ENCODE measurements at regions not wholly inside any gene's neighbourhood (a gene's known extent, or its start where the extent isn't known, plus 50 kb on each side); places are given as distances from the start of the nearest gene placed in this dataset.
"Not testable (repeated sequence)": the region's sequence is repeated elsewhere in the genome, so short reads cannot be mapped to it uniquely, and the experiment has no call there.

DNA sequence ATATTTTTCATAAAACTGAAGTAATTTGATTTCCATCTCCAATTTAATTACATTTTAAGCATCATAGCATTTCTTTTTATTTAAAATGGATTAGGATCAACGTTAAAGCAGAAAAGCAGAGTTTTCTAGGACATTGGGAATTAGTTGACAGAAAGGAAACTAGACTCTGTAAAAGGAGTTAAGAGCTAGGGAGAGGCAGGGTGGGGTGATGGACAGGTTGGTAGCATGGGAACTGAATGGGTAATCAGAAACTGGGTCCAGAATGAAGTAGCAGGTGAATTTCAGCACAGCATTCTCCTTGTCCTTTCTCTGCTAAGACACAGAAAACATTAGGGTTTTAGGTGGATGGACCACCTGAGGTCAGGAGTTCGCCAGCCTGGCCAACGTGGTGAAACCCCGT is 97.6 kb downstream of the ANAPC4 start:
- DNase-seq = no peak

DNA sequence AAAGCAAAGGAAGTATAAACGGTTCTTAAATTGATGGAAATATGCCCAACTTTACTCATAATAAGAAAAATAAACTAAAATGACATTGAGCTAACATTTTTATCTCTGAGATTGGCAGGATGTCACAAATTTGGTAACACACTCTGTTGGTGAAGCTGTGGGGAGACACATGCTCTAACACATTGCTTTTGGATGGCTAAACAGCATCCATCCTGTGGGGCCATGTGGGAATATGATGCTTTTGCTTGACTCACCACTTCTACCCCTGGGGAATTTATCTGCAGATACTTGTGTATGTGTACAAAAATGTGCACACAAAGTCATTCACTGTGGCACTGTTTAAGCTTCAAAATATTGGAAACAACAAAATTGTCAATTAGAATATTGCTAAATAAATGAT is 100.2 kb downstream of the ANAPC4 start:
- no peak for DNase-seq

GRCh38 chr4:25481648-25482047 is 104.6 kb downstream of the ANAPC4 start:
- DNase-seq = no peak

GRCh38 chr4:25484243-25484721 is 107.2 kb downstream of the ANAPC4 start:
- peak; percentile 56 to 74 for DNase-seq

GRCh38 chr4:25485104-25485503 is 108.0 kb downstream of the ANAPC4 start:
- DNase-seq = no peak

DNA sequence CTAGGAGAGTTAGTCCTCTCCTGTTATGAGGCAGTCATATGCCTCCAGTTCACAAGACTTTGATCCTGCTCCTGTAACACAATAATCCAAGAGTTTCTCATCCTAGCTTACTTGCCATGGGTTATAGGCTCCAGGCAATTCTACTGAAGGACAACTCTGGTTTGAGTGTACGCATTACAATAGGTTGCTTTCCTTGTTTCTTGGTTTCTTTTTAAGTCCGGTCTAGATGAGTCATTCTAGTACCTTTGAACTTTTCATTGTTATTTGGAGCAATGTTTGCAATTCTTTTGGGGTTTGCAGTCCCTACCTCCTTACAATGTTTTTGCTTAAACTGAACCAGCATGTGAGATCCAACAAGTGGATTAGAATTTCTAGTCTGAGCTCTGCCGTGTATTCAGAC is 109.1 kb downstream of the ANAPC4 start:
- DNase-seq = no peak

DNA sequence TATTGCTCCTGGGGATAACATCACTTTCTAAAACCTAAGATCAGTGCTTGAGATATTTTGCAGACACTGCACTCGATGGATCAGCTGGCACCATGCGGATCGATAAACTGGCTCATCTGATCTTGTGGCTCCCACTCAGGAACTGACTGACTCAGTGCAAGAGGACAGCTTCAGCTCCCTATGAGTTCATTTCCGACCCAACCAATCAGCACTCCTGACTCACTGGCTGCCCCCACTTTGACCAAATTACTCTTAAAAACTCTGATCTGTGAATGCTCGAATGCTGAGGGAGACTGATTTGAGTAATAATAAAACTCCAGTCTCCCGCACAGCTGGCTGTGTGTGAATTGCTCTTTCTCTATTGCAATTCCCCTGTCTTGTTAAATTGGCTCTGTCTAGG is 110.1 kb downstream of the ANAPC4 start:
- DNase-seq = no peak

DNA sequence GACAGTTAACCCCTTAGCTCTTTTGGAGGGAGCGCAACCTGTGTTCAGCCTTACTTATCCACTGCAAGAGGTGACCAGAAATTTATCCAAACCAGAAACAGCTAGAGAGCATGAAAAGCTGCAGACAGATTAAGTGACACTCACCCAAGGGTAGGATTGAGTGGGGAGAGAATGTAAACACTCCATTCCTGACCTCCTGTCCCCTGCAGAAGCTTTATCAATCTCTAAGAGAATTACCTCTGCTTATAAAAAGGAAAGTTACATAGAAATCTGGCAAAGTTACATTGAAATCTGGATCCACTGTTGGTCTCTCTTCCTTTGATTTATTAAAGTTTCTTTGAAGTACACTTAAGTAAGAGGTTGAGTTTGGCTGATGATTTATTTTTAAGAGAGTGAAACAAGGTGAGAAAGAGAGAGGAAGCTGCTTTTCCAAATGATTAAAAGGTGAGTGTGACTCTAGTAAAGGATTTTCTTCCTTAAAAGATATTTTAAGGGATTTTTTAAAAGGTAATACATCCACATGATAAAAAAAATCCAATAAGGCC is 112.3 kb downstream of the ANAPC4 start:
- peak; percentile 19 to 23 for DNase-seq

DNA sequence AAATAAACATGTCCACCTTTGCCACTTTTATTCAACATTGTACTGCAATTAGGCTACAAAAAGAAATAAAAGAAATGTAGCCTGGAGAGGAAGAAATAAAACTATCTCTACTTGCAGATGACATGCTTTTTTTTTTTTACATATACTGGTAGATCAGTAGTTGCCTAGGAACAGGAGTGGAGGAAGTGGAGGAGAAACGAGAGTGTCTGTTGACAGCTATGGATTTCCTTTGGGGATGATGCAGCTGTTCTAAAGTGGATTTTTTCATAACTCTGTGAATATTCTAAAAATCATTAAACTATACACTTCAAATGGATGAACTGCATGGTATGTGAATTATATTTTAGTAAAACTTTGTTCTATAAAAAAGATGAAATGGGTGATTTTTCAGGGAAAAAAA is 116.4 kb downstream of the ANAPC4 start:
- no peak for DNase-seq

DNA sequence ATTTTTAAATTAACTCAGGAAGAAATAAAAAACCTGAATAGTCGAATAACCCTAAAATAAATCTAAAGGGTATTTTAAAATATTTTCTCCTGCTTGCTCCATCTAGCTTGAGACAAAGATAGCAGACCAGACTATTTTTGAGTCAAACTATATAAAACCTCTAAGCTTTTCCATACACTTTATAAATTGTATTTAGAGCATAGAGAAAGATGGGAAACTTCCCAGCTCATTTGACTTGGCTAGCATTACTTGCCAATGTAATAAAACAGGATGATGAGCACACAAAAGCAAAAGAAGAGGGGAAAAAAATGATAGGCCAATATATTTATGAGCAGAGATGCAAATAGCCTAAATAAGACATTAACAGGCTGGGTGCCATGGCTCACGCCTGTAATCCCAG is 117.1 kb downstream of the ANAPC4 start:
- no peak for DNase-seq

DNA sequence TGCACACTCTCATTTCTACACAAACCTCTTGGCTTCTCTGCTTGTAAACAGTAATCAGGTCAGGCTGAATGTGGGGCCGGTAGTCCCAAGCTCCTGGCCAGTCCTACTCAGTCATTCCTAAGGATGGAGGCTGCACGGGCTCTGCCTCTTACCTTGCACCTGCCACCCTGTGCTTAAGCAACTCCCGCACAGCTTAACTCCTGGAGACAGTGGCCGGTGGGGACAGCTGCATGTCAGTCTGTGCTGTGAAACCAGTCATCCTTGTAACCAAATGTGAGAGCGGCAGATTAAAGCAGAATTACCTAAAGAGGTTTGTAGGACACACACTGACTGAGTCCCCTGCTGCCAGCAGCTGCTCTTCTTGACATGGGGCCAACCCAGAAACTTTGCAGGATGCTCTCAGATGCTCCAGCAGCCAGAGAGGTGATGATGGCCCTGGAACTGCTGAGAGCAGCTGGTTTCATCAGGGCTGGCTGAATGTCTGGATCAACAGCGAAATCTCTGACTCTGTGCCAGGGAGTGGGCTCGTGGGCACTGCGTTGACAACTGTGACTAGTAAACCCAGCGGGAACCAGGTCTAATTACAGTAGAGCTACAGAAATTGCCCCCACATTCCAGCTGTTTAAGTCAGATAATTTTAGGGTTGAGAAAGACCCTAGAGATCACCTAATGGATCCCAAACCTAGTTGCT is 123.7 kb downstream of the ANAPC4 start:
- peak; percentile 82 to 91 for DNase-seq

DNA sequence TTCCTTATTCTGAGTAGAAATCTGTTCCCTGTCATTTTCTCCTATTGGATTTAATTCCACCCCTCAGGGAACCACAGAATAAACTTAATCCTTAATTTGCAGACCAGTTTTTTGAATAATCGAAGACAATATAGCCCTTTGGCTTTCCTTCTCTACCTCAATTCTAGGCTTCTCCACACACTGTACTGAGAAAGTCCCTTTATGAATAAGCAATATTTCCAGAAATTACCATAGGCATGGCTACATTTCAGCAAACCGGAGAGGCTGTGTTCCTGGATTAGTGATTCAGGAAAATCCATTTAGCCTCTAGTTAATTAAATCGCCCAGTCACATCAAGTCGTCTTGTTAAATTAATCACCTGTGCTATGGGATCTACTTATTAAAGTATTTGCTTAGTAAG is 125.1 kb downstream of the ANAPC4 start:
- no peak for DNase-seq

DNA sequence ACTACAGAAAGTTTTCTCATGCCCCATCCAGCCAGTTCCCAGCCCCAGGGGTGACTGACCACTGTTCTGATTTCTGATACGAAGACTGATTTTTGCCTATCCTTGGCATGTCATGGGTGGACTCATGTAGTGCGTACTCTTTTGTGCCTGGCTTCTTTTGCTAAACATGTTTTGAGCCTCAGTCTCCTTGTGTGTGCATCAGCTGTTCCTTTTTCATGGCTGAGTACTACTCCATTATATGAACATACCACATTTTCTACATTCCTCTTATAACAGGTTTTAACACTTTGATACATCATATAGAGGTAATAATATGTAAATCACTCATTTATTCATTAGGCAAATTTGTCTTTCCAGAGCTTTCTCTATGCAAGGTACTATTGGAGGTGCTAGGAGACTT is 126.7 kb downstream of the ANAPC4 start:
- DNase-seq = no peak

- DNase-seq = no peak
These were observed 128.0 kb downstream of the ANAPC4 start for GRCh38 chr4:25504932-25505636.

- DNase-seq = no peak
These were observed 128.6 kb downstream of the ANAPC4 start for GRCh38 chr4:25505637-25505991.

GRCh38 chr4:25506032-25506571 is 129.0 kb downstream of the ANAPC4 start:
- DNase-seq = no peak

DNA sequence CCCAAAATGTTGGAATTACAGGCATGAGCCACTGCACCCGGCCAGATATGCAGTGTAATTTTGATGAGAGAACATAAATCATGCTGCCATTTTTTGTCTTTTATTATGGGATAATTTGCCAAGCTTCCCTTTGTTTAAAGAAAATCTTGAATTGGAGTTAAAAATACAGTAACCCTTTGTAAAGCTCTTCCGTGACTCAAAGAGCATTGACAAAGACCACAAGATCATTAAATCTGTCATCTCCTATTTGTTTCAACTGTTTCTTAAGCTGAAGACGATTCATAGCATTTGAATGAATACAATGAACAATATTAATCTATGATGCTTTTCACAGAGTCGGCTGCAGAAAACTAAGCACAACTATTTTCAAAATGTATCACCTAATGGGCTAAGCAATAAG is 132.6 kb downstream of the ANAPC4 start:
- no peak for DNase-seq

- DNase-seq = not testable (repeated sequence)
These were observed 134.8 kb downstream of the ANAPC4 start for GRCh38 chr4:25511823-25512222.

DNA sequence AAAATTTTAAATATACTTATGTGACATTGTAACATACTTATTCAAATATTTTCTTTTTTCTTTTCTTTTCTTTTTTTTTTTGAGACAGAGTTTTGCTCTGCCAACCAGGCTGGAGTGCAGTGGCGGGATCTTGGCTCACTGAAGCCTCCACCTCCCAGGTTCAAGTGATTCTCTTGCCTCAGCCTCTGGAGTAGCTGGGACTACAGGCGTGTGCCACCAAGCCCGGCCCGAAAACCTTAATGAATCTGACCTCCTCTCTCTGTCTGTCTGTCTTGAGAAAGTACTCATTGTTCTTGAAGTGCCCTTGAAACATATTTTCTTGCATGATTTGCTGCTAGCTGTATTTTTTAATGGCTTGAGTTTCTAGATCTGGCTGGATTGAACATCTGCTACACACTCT is 136.8 kb downstream of the ANAPC4 start:
- peak in 1 of 2 experiments; percentile 61 for DNase-seq

- no peak for DNase-seq
These were observed 132.2 kb upstream of the SLC34A2 start for GRCh38 chr4:25523405-25523804.

- DNase-seq = no peak
These were observed 131.0 kb upstream of the SLC34A2 start for GRCh38 chr4:25524663-25525062.

GRCh38 chr4:25525896-25526295 is 129.8 kb upstream of the SLC34A2 start:
- no peak for DNase-seq

- DNase-seq = no peak
These were observed 128.6 kb upstream of the SLC34A2 start for GRCh38 chr4:25527034-25527433.

GRCh38 chr4:25528391-25528790 is 127.3 kb upstream of the SLC34A2 start:
- no peak for DNase-seq

Data from NCI-H187 (cell line).